ENCODE measurements at regions not wholly inside any gene's neighbourhood (a gene's known extent, or its start where the extent isn't known, plus 50 kb on each side); places are given as distances from the start of the nearest gene placed in this dataset.

DNA sequence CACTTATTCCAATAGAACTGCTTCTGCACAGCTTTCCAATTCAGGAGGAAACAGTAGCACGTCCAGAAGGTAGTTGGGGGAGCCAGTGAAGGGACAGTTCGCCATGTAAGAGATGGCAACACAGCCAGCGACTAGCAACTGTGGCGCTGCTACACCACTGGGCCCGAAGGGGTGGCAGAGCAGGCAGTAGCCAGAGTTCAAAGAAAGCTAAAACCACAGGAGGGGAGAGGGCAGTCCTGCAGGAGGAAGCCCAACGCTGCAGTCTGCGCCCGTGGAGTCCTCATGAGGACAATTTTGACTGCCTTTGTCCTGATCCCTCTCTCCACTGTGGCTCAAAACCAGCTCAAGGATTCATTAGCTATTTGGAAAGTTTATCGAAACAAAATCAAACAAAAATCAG is 591.2 kb downstream of the VRK1 start:
- no peak for DNase-seq (ENCODE audit: missing footprints)
- intact Hi-C loops (cut with DNase I): no loop called here
- ATAC-seq: no peak

DNA sequence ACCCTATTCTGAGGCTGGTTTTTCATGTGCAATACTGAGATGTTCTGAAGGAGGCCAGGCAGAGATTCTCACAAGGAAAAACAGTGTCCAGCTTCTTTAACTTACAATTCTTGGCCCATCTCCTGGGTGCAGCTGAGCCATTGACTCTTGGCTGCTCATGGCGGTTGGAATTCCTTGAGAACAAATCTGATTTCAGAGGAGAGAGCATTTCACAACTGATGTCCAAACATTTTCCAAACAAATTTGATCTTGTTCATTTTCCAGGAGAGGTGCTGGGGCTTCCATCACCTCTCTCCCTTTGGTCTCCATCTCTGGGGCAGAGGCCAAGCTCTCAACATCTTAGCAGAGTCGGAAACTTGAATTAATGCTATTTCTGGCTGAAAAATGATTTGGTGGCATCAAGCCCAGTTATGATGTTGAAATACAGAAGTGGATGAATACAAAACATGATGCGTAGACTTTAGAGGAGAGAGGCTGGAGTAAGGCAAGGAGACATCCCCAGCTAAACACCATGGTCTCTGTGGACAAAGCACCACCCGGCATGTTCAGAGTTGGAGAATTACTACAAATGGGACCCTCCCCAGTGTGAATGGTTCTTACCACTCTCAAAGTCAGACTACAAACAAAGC is 593.0 kb downstream of the VRK1 start:
- DNase-seq (ENCODE audit: missing footprints): no peak
- peak; percentile 85 for ATAC-seq
- intact Hi-C loops (cut with DNase I): no loop called here

DNA sequence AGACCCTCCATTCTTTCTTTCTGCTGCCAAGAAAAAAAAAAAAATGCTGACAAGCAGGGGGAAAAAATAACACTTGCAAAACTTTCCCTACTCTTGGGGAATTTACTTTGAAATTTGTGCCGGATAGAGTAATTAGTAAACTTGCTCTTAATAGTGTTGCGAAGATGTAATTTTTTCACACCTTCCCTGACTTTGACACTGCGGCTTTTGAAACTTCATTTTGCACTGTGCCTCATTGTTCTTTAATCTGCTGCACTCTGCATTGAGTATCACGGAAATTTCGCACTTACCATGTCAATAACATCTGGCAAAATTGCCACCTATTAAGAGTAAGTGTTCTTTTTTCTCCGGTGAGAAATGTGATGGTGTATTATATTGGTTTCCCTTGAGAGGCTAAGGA is 596.1 kb downstream of the VRK1 start:
- intact Hi-C loops (cut with DNase I): no loop called here
- ATAC-seq (no peak), DNase-seq (ENCODE audit: missing footprints) (no peak)

DNA sequence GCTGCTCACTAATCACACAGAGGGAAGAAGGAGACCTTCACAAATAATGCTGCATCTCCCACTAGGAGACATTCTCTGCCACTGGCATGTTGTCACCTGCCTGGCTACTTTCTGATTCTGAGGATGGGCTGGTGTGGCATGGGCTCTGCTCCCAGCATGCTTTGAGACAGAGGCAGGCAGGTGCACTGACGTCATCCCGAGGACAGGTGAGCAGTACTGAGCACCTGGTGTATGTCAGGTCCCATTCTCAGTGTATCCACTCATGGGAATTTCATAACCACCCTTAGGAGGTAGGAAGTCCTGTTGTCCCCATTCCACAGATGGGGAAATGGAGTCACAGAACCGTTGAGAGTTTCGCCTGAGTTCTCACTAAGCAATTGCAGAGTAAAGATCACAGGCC is 597.9 kb downstream of the VRK1 start:
- no peak for DNase-seq (ENCODE audit: missing footprints)
- ATAC-seq: no peak
- intact Hi-C loops (cut with DNase I): no loop called here

DNA sequence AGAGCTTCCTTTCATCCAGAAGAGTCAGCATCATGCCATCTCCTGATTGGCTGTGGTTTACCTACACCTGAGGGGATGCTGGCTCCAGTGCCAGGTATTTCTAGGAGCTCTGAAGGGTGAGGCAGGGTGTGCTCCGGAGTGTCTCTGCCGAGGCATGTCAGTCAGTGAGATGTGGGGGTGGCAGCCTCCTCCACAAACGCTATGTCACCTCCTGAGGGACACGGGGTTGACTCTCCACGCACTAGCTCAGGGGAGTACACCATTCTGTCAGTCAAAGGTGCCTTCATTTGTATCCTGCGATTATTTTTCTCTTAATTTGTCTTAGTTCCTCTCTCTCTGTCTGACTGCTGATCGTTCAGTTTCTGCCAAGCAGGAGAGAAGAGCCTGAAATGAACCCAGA is 604.5 kb downstream of the VRK1 start:
- intact Hi-C loops (cut with DNase I): no loop called here
- DNase-seq (ENCODE audit: missing footprints) (no peak), ATAC-seq (no peak)

DNA sequence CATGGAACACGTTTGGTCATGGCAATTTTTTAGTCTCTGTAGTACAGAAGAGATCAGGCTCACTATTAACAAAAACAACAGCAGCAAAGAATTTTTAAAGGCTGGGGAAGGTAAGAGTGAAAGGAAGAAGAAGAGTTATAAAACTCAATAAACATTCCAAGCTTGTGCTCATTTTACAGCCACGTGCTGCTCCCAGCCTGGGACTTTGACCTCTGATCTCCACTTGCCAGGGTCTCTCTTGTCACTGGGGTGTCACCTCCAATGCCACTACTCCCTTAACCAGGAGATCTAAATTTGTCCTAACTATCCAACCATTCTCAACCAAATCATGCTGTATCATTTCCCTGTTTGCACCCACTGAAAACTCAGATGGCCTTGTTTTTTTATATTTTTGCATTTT is 605.1 kb downstream of the VRK1 start:
- ATAC-seq (no peak), DNase-seq (ENCODE audit: missing footprints) (no peak)

DNA sequence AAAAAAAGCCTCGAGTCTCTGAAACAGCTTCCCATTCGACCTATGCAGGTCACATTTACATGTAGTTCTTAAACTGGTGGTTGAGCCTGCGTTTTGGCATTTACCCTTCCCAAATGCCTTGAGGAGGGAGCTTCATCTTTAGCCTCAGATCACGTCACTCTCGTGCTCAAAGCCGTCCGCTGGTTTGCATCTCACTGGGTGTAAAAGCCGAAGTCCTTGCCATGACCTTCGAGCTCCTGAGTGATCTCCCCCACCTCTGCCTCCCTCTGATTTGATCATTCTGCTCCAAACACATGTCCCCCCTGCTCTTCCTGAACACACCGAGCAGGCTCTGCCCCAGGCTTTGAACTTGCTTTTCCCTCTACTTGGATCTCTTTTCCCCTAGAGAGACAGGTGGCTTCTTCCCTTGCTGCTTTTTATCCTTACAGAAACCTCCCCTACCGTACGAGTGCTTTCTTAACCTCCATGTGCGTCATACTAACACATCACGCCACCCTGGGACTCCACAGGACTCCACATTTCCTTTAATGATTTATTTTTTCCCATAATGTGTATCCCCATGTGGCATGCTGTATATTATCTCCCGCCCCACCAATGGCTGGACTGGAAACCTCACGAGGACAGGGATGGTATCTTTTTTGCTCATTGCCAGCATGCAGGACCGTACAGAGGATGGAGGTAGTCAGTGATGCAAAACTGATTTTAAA is 610.7 kb downstream of the VRK1 start:
- DNase-seq (ENCODE audit: missing footprints) (no peak), ATAC-seq (no peak)
- intact Hi-C loops (cut with DNase I): no loop called here

More for the DNA sequence above, 605.1 kb downstream of the VRK1 start:
- intact Hi-C loops (cut with DNase I): no loop called here

DNA sequence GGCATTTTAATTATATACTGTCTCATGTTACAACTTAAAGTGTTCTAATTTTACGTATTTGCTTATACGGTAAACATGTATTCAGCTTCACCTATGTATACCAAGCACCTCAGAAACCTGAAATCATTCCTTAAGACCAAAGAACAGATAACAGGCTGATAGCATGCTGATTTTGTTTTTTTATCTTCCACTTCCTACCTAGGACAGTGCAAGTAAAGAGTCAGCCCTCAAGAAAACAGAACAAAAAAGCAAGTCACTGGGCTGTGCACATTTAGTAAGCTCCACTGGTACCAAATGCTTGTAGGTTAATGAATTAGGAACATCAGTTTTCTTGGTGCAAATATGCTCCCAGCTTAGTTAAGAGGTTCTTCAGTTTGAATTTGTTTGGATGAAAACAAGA is 611.3 kb downstream of the VRK1 start:
- no peak for DNase-seq (ENCODE audit: missing footprints)
- intact Hi-C loops (cut with DNase I): no loop called here
- no peak for ATAC-seq

DNA sequence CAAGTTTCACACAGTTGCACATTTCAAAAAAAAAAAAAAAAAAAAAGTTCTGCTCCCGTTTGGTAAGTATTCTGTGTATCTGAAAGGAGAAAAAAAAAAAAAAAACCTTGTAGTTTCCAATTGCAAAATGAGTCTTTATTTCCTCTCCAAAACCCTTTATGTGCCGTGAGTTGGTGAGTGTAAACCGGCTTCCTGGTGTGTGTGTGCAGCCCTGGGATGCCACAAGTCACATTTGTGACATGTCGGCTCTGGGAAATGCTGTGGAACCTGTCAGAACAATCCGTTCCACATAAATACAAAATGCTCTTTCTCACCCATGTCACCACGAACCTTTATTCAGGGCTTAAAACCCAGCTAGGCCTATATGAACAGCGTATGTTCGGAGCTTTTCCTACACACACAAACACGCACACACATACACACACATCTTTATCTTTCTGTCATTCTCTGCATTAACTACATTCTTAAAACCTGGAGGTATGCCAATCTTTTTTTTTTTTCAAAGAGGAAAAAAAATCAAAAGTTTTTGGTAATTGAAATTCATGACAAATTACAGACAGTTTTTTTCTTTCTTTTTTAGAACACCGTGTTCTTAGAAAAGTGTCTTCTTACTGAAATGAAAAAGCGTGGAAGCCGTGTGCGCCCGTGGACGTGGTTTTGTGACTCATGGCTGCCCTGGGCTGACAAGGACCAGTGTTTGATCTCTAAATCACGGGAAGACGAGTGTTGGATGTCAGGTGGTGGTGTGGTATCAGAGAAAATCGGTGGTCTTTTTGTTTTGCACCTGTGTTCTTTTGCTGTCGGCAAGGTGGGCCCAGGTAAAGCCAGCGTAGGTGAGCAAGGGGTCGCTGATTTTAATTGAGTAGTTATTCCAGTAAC is 612.0 kb downstream of the VRK1 start:
- no peak for ATAC-seq
- intact Hi-C loops (cut with DNase I): no loop called here

DNA sequence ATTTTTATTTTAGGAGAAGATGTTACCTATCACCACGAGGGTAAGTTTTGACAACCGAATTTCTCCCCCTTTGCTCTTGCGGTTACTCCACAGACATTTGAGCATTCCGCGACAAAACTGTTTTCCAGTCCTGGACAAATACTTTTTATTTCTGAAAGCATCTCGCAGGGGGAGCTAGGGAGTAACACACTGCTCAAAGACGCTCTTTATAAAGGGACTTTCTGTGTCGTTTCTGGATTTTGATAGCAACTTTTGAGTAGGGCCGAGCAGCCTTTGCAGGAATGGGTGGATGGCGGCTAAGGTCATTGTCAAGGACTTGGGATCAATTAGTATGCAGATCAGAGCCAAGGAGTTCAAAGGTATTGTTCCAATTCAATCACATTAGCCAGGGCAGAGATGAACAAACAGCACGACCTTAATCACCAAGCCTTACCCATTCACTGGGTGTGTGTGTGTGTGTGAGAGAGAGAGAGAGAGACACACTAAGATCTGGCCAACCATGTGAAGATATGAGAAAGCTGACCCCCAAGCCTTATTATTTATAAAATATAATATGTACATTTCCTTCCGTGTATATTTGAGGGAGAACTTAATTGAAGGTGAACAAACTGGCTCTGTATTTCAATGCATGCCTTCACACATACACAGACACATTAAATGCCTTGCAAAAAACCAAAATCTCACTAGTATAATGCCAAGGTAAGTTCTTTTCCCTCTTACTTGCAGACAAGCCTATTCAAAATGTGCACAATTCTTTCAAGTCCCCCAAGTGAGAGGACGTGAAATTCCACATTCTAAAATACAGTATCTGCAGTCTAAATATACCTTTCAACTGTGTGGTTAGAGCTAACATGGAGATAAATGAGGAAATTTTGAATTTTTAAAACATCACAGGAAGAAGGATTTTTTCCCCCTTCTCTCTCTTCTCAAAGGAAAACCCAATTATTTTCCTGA is 613.8 kb downstream of the VRK1 start:
- DNase-seq (ENCODE audit: missing footprints) (no peak), ATAC-seq (no peak)
- intact Hi-C loops (cut with DNase I): no loop called here

More for the DNA sequence above, 612.0 kb downstream of the VRK1 start:
- DNase-seq (ENCODE audit: missing footprints): no peak

DNA sequence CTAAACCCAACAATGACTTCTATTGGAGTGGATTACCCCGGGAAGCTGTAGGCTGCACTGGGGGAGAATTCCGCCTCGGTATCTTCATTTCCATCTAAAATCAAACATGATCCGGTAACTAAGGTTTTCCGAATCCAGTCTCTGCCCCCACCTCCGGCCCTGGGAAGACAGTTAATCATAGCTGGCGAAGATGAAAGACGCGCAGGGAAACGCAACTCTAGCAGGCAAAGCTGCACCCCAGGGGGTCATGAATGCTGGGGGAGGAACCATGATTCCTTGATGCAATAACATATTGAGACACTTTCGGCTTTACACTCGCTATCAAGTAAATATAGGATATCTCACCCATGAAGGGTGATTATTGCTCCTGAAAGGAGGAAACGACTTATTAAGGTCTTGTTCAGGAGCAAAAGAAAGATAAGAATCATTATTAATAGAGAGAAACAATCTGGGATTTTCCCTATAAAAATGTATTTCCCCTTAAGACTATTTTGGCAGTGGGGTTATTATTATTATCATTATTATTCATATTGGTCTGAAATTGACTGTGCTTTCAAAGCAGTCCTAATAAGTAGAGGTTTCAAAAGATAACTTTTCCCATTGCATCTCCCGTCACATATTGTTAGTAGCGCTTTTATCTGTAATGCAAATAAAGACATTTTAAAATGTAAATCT is 614.9 kb downstream of the VRK1 start:
- DNase-seq (ENCODE audit: missing footprints) (no peak), ATAC-seq (no peak)
- intact Hi-C loops (cut with DNase I): no loop called here

DNA sequence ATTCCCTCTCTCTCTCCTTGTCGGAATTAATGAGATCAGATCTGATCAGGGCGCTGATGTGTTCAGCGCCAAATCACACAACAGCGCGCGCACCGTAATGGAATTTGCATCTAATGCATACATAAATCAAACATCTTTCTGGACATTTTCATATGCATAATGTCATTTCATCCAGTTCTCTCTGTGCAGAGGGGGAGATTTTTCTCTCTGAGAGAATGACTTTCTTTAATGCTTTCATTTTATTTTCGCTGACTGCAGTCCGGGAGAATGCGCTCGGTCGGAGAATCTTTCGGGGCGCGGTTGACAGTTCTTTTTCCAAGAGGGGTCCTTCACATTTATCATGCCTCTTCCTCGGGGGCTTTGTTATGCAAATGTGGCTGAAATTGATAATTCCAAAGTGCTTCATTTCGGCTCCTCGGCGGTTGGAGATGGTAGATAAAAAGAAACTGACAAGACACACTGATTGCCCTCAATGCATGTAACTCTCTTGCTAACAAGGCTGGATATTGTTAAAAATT is 615.9 kb downstream of the VRK1 start:
- intact Hi-C loops (cut with DNase I): no loop called here
- DNase-seq (ENCODE audit: missing footprints) (no peak), ATAC-seq (no peak)

DNA sequence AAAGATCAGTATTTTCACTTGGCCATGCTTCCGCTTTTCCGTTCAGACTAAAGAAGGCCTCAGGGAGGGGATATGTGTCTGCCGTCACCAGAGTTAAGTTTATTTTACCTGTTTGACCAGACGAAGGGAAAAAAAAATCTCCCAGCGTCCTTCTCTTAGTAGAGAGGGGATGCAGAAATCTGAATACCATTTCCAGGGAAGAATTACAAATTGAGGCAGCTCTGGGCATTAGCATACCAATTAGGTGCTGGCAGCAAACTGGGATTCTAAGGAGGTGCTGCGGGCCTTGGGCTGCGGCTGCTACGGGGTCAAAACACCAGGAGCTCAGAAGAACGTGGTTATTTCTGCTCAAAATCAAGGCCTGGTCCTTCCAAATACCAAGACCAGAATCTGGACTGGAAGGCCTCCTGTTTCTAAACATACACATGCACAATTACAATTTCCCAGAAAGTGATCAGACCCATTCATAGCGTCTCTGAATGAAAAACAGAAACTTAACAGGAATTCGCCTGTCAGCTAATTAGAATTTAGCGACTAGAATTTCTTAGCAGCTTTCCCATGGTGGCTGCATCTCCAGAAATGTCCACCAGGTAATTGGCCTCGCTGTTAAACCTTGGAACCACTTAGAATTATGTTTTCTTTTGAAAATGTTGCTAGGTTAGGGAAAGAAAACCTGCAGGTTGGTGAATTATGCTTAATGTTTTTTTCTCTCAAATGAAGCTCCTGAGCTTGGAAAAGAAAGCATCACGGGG is 617.0 kb downstream of the VRK1 start:
- intact Hi-C loops (cut with DNase I): no loop called here
- no peak for ATAC-seq
- no peak for DNase-seq (ENCODE audit: missing footprints)

DNA sequence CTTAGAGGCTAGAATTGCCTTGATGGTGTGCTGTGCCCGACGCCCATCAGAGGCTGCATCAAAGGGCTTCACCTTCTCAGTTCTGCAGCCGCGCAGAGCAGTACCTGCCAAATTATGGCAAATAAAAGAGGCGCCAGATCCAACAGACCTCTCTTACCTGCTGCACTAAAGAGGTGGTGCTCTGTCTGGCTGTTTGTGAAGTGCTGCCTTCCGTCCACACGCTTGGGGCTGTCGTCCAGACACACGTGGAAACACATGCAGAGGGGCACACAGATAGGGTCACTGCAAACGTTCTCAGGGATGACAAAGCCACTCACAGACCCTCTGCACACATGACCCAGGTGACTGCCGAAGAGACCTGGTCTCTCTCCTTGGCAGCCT is 617.5 kb downstream of the VRK1 start:
- ATAC-seq (no peak), DNase-seq (ENCODE audit: missing footprints) (no peak)
- intact Hi-C loops (cut with DNase I): no loop called here

DNA sequence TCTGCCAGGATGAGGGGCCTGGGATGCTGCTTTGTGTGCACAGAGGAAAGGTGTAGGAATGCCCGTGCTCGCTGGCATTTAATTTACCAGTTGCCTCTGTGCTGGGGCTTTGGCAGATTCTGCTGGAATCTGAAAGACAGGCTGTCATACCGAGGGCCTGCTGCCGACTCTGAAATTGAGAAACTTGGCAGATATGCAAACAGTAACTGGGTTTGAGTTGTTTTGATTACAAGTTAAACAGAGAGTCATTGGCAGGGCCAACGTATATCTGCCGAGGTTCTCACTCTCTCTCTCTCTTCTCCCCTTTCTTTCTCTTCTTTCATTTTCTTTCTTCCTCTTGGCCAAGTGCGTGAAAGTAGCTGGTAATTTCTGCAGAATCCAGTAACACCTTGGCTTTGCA is 618.7 kb downstream of the VRK1 start:
- intact Hi-C loops (cut with DNase I): no loop called here

DNA sequence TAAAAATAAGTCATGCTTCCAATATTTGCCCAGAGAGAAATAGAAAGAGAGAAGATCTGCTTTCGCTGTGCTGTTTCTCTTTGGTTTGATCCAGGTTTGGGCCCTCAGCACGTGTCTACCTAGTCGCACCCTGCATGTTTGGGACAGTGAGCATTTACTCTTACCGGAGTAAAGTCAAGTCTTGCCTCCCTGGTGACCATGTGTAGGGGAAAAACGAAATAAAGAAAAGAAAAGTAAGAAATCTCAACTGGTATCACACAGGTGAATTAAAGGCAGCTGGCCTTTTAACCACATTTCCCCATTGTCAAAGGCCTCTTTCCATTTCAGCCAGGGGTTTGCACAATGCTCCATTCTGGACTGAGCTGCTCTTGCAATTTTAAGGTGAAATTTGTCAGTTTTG is 619.4 kb downstream of the VRK1 start:
- intact Hi-C loops (cut with DNase I): no loop called here
- no peak for DNase-seq (ENCODE audit: missing footprints)
- no peak for ATAC-seq

More for the DNA sequence above, 618.7 kb downstream of the VRK1 start:
- no peak for ATAC-seq
- no peak for DNase-seq (ENCODE audit: missing footprints)

DNA sequence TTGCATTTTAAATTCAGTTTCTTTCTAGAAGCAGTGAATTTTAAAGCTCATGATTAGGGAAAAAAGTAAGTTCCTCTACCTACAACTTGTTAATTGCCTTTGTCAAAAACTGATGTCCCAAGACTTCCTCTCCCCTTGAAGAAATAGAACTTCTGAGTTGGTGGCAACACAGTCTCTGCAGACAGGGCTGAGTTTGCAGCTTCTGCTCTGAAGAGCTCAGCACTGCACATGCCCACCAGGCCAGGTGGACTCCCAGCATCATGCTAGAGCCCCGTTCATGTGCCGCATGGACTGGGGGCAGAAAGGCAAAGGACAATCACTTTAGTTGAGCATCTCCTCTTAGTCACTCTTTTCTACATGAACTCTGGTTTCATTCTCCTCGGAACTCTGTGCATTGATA is 620.1 kb downstream of the VRK1 start:
- ATAC-seq: no peak
- intact Hi-C loops (cut with DNase I): no loop called here
- no peak for DNase-seq (ENCODE audit: missing footprints)

DNA sequence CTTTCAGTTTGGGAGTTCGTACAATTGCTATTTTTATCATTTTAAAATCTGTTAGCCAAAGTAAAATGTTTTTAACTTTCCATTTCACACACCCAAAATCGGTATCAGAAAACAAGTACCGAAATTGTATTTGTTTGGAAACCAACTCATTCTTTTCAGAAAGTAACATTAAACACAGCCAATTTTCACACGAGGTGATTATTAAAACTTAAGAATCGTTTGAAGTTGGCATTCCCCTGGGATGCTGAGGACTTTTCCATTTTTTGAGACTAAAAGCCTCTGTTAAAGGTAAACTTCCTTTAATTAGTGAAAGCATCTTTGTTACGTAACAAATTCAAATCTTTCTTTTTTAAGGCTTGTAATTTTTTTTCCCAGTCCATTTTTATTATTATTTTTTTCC is 623.0 kb downstream of the VRK1 start:
- ATAC-seq: no peak
- DNase-seq (ENCODE audit: missing footprints): no peak
- intact Hi-C loops (cut with DNase I): no loop called here

All from Right ventricle myocardium inferior (tissue), 1 donor.